Immature natural killer cell (primary cell): ENCODE measurements at regions not wholly inside any gene's neighbourhood (a gene's known extent, or its start where the extent isn't known, plus 50 kb on each side); places are given as distances from the start of the nearest gene placed in this dataset.

Experiments used
- DNase-seq, 3 donors: peaks; one replicate each; pipeline ENCODE4 v3.0.0; 2022; ENCODE audit warnings: mixed read lengths in 1 of 3
- H3K27ac Mint-ChIP-seq, 6 donors: one replicate each; pipeline ENCODE4 v1.8.0; 2020; ENCODE audit warnings: mixed read lengths in 6 of 6, mild to moderate bottlenecking in 5 of 6, inconsistent platforms in 4 of 6, moderate library complexity in 3 of 6
- H3K27me3 Mint-ChIP-seq, 3 donors: one replicate each; pipeline ENCODE4 v1.8.0; 2020 to 2021; ENCODE audit warnings: low read depth in 3 of 3, mild to moderate bottlenecking in 3 of 3, mixed read lengths in 3 of 3, moderate library complexity in 3 of 3, inconsistent platforms in 1 of 3
- H3K36me3 Mint-ChIP-seq, 3 donors: one replicate each; pipeline ENCODE4 v1.8.0; 2020; ENCODE audit warnings: mixed read lengths in 3 of 3, inconsistent platforms in 2 of 3, mild to moderate bottlenecking in 2 of 3
- H3K4me1 Mint-ChIP-seq, 2 donors: one replicate each; pipeline ENCODE4 v1.8.0; 2020; ENCODE audit warnings: inconsistent platforms in 2 of 2, mild to moderate bottlenecking in 2 of 2, mixed read lengths in 2 of 2, moderate library complexity in 1 of 2
- H3K4me3 Mint-ChIP-seq, 5 donors: one replicate each; pipeline ENCODE4 v1.8.0; 2020; ENCODE audit warnings: mild to moderate bottlenecking in 5 of 5, mixed read lengths in 5 of 5, inconsistent platforms in 3 of 5, moderate library complexity in 3 of 5
- H3K9me3 Mint-ChIP-seq, 6 donors: one replicate each; pipeline ENCODE4 v1.8.0; 2020; ENCODE audit warnings: mild to moderate bottlenecking in 6 of 6, mixed read lengths in 6 of 6, inconsistent platforms in 4 of 6, moderate library complexity in 3 of 6

DNA sequence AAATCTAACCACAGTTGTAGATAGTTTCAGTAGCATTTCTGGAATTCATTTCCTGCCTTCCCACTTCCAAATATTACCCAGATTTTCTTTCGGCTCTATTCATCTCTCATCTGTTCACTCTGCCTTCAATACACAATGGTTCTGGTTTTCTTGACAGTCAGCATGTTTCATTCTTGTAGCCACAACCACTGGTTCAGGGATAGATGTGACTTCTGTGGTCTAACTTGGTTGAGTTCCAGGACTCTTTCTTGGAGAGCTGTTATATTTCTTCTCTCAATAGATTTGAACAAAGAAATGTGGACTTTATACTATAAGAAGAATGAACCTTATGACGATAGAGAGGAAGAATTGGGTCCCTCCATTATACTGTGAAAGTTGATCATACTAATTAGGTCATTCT is 228.8 kb downstream of the NSUN3 start:
- Mint-ChIP-seq H3K4me3 (no peak overlapping the region), H3K9me3 (peaks cover 3 to 7% (median 6%) of the 10 kb centered on the region in 6 donors), H3K4me1 (no peaks in the 10 kb centered on the region), H3K36me3 (no peaks in the 10 kb centered on the region), H3K27ac (no peak overlapping the region), H3K27me3 (peaks cover 0 to 4% (median 1%) of the 10 kb centered on the region in 3 donors)
- DNase-seq: no peak

DNA sequence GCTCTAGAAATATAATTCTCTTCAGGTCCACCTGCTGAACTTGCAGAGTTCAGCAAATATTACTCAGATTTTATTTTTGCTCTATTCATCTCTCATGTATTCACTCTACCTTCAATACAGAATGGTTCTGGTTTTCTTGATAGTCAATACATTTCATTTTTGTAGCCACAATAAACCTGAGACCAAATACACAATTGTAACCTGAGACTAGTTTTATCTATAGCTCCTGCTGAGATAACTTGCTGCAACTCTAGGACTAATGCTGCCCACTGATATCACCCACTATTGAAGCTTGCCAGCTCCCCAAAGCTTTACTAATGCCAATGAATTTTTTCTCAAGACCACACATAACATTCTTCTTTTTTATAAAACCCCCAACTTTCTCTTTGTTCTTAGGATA is 229.3 kb downstream of the NSUN3 start:
- H3K4me1 Mint-ChIP-seq: no peaks in the 10 kb centered on the region
- DNase-seq: no peak
- H3K36me3 Mint-ChIP-seq: no peaks in the 10 kb centered on the region
- no peak overlapping the region for H3K4me3 Mint-ChIP-seq
- peaks cover 3 to 8% (median 6%) of the 10 kb centered on the region in 6 donors for H3K9me3 Mint-ChIP-seq
- H3K27ac Mint-ChIP-seq: no peak overlapping the region
- peaks cover 0 to 4% (median 1%) of the 10 kb centered on the region in 3 donors for H3K27me3 Mint-ChIP-seq

DNA sequence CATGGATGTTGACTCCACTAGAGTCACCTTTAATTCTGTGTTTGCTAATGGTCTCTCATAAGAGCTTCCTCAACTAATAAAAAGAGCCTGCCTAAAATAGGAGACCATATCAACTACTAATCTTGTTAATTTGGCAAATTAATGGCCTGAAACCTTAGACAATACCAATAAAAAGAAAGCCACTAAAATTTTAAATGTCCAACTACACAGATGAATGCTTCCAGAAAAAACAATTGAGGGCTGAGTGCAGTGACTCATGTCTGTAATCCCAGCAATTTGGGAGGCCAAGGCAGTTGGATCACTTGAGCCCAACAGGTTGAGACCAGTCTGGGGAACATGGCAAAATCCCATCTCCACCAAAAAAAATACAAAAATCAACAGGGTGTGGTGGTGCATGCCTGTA is 230.9 kb downstream of the NSUN3 start:
- Mint-ChIP-seq H3K27ac (no peak overlapping the region), H3K27me3 (peaks cover 0 to 4% (median 1%) of the 10 kb centered on the region in 3 donors), H3K36me3 (no peaks in the 10 kb centered on the region), H3K4me1 (no peaks in the 10 kb centered on the region), H3K9me3 (peaks cover 3 to 10% (median 6%) of the 10 kb centered on the region in 6 donors), H3K4me3 (no peak overlapping the region)
- no peak for DNase-seq

DNA sequence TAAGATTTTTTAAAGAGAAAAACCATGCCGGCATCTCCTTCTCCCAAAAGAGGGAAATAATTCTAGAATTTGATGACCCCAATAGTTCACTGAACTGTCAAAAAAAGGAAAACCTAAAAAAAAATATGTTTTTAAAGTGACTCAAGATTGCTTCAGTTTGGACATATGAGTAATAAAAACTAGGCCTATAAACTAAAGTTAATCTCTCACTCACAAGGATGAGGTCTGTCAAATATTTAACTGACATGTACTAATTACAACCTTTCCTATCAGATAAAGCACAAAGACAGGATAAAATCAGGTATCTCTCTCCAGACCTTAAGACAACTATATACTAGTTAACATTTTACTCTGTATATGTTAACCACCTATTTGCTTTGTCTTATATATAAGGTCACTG is 231.9 kb downstream of the NSUN3 start:
- H3K27me3 Mint-ChIP-seq: peaks cover 0 to 4% (median 1%) of the 10 kb centered on the region in 3 donors
- H3K9me3 Mint-ChIP-seq: peaks cover 3 to 11% (median 6%) of the 10 kb centered on the region in 6 donors
- no peaks in the 10 kb centered on the region for H3K4me1 Mint-ChIP-seq
- H3K27ac Mint-ChIP-seq: no peak overlapping the region
- H3K36me3 Mint-ChIP-seq: no peaks in the 10 kb centered on the region
- H3K4me3 Mint-ChIP-seq: no peak overlapping the region
- DNase-seq: no peak

DNA sequence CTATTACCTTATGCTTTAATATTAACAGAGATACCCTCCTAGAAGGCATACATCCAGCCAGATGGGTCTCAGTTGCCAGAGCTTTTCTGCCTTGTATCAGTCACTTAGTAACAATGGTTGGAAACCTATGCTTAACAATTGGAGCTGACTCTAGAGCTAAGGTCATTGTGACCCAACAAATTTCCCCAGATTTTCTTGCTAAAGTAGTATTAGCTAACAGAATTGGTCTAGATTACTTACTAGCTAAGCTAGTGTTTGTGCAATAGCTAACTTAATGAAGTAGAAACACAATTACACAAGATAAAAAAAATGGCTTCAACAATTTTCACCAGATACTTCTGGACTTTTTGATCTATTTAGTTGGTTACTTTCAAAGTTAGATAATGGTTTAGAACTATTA is 236.9 kb downstream of the NSUN3 start:
- no peaks in the 10 kb centered on the region for H3K36me3 Mint-ChIP-seq
- peaks cover 0 to 9% (median 0%) of the 10 kb centered on the region in 6 donors for H3K9me3 Mint-ChIP-seq
- no peak overlapping the region for H3K27ac Mint-ChIP-seq
- no peak for DNase-seq
- peaks cover 0 to 3% (median 1%) of the 10 kb centered on the region in 3 donors for H3K27me3 Mint-ChIP-seq
- H3K4me3 Mint-ChIP-seq: no peak overlapping the region
- no peaks in the 10 kb centered on the region for H3K4me1 Mint-ChIP-seq

DNA sequence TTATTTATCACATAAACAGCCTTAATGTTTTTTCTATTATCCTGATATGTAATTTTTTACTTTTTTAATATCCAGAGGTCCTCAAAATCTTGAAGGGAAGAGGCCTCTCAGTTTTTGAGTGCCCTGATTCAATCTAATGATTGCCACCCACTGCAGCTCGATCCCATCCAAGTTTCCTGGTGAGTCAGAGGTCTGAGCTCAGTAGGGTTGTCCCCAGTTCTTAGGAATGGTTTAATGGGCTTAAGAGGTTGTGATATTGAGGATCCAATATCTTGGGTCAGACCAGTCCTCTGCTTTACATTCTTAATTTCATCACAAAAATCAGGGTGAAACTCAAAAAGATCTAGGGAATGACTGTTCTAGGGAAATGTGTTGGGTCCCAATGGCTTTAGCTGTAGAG is 238.5 kb downstream of the NSUN3 start:
- peaks cover 0 to 3% (median 1%) of the 10 kb centered on the region in 3 donors for H3K27me3 Mint-ChIP-seq
- DNase-seq: no peak
- H3K36me3 Mint-ChIP-seq: no peaks in the 10 kb centered on the region
- peaks cover 0 to 9% (median 0%) of the 10 kb centered on the region in 6 donors for H3K9me3 Mint-ChIP-seq
- no peak overlapping the region for H3K27ac Mint-ChIP-seq
- no peaks in the 10 kb centered on the region for H3K4me1 Mint-ChIP-seq
- no peak overlapping the region for H3K4me3 Mint-ChIP-seq

DNA sequence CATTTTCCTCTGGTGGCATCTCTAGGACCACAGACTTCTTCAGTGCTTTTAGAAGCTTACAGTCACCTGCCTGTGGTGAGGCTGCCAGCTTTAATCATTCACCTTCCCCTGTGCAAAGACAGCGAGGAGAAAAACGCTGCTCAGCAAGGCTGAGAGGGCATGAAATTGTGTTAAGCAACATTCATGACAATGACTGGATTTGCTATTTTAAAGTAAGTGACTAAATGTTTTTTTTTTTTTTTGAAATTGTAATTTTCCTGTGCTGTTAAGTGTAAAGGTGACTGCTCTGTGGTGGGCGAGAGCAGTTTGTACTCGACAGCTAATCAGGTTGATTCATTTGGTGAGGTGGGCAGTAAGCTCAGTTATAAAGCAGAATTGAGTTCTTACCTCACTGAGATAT is 240.4 kb downstream of the NSUN3 start:
- peaks cover 0 to 5% (median 0%) of the 10 kb centered on the region in 6 donors for H3K9me3 Mint-ChIP-seq
- H3K4me1 Mint-ChIP-seq: no peaks in the 10 kb centered on the region
- no peak overlapping the region for H3K4me3 Mint-ChIP-seq
- H3K27ac Mint-ChIP-seq: no peak overlapping the region
- H3K27me3 Mint-ChIP-seq: peaks cover 0 to 3% (median 0%) of the 10 kb centered on the region in 3 donors
- DNase-seq: no peak
- H3K36me3 Mint-ChIP-seq: no peaks in the 10 kb centered on the region

DNA sequence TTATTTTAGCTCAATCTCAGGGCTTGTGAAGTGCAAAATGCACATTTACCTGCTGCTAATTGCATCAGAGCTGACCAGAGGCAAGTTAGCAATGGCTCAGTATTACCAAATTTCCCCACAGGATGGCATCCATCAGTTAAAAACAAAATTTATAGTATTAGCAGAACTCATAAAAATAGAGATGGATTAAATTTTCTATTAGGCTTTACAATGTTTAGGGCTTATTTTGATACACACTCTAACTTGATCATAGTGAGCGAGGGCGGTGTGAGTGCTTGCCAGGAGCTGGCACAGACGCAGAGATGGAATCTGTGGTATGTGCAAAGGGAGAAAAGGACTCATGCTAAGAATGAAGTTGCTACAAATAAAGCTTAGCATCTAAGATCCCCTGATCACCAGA is 241.0 kb downstream of the NSUN3 start:
- Mint-ChIP-seq H3K27ac (no peak overlapping the region), H3K36me3 (no peaks in the 10 kb centered on the region), H3K27me3 (peaks cover 0 to 3% (median 0%) of the 10 kb centered on the region in 3 donors), H3K9me3 (peaks cover 0 to 3% (median 0%) of the 10 kb centered on the region in 6 donors), H3K4me3 (no peak overlapping the region), H3K4me1 (no peaks in the 10 kb centered on the region)
- DNase-seq: no peak

DNA sequence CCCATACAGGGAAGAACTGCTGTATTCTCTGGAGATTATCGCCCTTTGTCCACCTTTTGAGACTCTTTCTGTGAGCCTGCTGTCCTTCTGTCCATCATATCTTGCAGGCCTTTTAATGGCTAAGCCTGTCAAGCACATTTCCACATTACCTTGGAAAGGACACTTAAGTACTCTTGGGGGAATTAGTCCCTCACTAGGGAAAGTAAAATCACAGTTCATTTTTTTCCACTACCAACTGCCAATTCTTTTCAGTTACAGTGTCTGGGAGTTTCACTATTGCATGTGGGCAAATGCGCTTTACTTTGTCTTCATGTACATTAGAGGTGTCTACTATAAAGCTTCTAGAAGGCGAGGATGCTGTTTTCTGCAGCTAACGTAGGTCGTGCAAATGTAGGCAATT is 242.1 kb downstream of the NSUN3 start:
- no peak overlapping the region for H3K27ac Mint-ChIP-seq

DNA sequence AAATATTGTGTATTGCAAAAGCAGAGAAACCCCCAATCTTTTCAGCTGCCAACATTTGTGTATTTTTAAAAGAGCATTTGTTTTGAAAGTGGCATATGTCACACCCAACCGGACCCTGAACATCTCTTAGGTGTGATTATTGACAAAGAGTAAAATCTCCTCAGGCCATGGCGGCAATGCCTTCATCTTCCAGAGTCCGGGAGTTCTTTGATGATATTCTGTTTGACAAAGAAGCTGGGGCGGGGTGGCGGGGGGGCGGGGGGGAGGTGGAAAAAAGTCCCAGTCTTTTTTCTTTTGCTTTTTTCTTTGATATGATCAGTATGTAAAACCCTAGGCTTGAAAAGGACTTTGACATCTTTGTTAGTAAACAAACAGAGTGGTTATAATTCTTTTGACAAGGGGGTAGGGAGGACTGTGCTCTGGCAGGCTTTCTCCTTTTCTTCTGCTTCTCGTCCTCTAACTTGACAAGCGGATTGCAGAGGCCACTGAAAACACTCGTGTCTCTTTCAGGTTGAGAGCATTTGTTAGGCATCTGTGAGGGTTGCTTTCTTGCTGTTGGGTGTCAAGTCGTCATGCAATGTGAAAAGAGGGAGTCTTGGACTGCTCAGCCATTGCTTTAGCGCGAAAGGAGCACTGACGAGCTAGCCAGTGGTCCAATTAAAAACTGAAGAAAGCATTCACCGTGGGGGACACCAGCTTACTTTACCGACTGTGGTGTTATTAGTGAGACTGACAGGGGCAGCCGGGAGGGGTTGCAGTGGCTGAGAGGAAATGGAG is 243.2 kb downstream of the NSUN3 start:
- H3K4me3 Mint-ChIP-seq: no peak overlapping the region
- no peaks in the 10 kb centered on the region for H3K4me1 Mint-ChIP-seq
- no peak overlapping the region for H3K27ac Mint-ChIP-seq
- DNase-seq: no peak
- H3K9me3 Mint-ChIP-seq: no peaks in the 10 kb centered on the region
- no peaks in the 10 kb centered on the region for H3K36me3 Mint-ChIP-seq
- peaks cover 0 to 3% (median 0%) of the 10 kb centered on the region in 3 donors for H3K27me3 Mint-ChIP-seq

More for the DNA sequence above, 242.1 kb downstream of the NSUN3 start:
- Mint-ChIP-seq H3K4me3 (no peak overlapping the region), H3K36me3 (no peaks in the 10 kb centered on the region), H3K4me1 (no peaks in the 10 kb centered on the region), H3K9me3 (peaks cover 0 to 2% (median 0%) of the 10 kb centered on the region in 6 donors), H3K27me3 (peaks cover 0 to 3% (median 0%) of the 10 kb centered on the region in 3 donors)
- DNase-seq: no peak

DNA sequence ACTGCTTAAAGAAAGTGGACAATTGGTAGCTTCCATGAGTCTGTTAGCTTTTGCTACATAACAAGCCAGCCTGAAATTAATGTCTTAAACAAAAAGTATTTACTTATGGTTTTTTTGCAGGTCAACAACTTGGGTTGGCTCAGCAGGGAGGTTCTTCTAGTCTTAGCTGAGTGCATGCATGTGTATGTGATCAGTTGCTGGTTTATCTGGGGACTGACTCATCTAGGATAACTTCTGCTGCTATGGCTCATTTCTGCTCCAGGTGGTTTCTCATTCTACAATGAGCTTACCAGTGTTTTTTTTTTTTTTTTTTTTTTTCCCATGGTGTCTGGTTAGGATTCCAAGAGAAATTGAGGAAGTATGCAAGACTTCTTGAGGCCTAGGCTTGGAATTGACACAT is 244.7 kb downstream of the NSUN3 start:
- H3K4me1 Mint-ChIP-seq: no peaks in the 10 kb centered on the region
- no peaks in the 10 kb centered on the region for H3K36me3 Mint-ChIP-seq
- peaks cover 0 to 2% (median 0%) of the 10 kb centered on the region in 6 donors for H3K9me3 Mint-ChIP-seq
- no peak for DNase-seq
- peaks cover 0 to 5% (median 0%) of the 10 kb centered on the region in 3 donors for H3K27me3 Mint-ChIP-seq
- H3K27ac Mint-ChIP-seq: no peak overlapping the region
- H3K4me3 Mint-ChIP-seq: no peak overlapping the region

DNA sequence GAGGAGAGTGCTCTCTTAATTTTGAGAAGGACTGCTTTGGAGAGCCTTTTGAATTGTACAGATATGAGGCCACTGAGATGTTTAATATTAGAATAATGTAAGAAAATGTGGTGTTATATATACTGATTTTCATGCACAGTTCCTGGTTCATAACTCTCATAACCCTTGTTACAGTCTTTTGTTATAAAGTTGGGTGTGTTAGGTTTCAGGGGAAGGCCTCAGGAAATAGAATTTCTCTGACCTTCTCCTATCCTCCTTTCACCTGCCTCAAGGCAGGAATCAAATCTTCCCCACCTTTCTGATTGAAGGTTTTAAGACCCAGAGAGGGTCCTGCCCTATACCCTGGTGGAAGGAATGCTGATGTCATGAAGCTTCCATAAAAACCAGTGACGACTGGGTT is 245.9 kb downstream of the NSUN3 start:
- Mint-ChIP-seq H3K4me1 (no peaks in the 10 kb centered on the region), H3K27me3 (peaks cover 0 to 5% (median 0%) of the 10 kb centered on the region in 3 donors), H3K27ac (no peak overlapping the region), H3K9me3 (peaks cover 0 to 2% (median 0%) of the 10 kb centered on the region in 6 donors), H3K4me3 (no peak overlapping the region), H3K36me3 (no peaks in the 10 kb centered on the region)
- DNase-seq: no peak

DNA sequence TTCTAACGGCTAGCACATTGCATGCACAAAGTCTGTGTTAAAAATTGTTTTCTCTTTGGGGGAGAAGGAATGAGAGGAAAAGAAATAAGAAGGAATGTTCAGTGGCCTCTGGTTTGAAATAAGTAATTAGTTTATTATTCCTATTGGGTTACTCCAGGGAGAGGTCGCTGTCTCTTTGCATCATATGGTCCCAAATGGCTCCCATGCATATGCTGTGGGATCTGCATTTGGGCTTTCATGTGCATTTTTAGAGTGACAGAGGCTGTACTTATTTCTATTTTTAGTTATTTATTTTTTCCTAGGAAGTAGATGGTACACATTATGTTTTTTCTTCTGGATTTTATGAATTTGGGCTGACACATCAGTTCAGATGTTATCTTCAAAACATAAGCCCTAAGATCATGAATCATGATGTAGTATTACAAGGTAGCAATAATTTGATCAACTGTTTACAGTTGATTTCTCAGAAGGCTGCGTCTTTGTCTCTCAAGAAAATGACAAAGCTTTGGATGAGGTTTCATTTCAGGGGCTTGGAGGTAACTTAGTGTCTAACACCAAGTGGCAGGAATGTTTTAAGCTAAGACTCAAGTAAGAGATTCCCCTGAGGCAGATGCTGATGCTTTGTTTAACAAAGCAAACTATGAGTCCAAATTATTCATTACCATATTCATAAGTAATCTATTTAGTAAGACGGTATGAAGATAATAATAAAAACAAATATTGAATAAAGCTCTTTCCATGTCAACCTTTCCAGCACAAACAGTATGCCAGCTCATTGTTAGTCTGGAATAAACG is 247.7 kb downstream of the NSUN3 start:
- Mint-ChIP-seq H3K9me3 (peaks cover 0 to 3% (median 0%) of the 10 kb centered on the region in 6 donors), H3K27ac (no peak overlapping the region), H3K4me1 (no peaks in the 10 kb centered on the region), H3K36me3 (no peaks in the 10 kb centered on the region), H3K27me3 (peaks cover 0 to 2% (median 0%) of the 10 kb centered on the region in 3 donors), H3K4me3 (no peak overlapping the region)
- DNase-seq: no peak

DNA sequence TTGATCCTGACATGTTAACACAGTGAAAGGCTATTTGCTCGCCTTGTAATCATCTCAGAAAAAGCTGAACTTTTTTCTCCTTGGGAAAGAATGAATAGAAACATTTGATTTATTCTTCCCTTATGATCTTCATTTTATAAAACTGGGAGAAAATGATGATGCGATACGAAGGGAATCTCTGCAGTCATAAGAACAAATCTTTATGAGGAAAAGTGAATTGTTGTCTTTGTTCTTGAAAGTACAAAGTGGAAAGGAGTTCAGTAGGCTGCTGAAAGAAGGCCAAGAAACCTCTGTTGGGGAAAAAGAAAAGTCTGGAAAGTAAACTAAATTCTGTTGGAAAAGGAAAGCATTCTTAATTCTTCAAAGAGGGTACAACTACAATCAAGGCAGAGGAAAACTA is 248.8 kb downstream of the NSUN3 start:
- Mint-ChIP-seq H3K4me3 (no peak overlapping the region), H3K27me3 (peaks cover 0 to 2% (median 0%) of the 10 kb centered on the region in 3 donors), H3K36me3 (no peaks in the 10 kb centered on the region), H3K27ac (no peak overlapping the region), H3K9me3 (peaks cover 0 to 5% (median 2%) of the 10 kb centered on the region in 6 donors), H3K4me1 (no peaks in the 10 kb centered on the region)
- DNase-seq: no peak
